H1 (cell line): ENCODE measurements at regions not wholly inside any gene's neighbourhood (a gene's known extent, or its start where the extent isn't known, plus 50 kb on each side); places are given as distances from the start of the nearest gene placed in this dataset.

Source experiments
- NANOG ChIP-seq: IDR thresholded peaks from 2 replicates; pipeline ENCODE4 v1.6.1; 2011; ENCODE audit warnings: low read length, low read depth, mild to moderate bottlenecking, inconsistent platforms; ENCODE audit not compliant: insufficient read depth, poor library complexity, severe bottlenecking
- SP2 ChIP-seq: IDR thresholded peaks from 2 replicates; pipeline ENCODE4 v1.6.1; 2012; ENCODE audit warnings: mild to moderate bottlenecking, low read length, inconsistent platforms

DNA sequence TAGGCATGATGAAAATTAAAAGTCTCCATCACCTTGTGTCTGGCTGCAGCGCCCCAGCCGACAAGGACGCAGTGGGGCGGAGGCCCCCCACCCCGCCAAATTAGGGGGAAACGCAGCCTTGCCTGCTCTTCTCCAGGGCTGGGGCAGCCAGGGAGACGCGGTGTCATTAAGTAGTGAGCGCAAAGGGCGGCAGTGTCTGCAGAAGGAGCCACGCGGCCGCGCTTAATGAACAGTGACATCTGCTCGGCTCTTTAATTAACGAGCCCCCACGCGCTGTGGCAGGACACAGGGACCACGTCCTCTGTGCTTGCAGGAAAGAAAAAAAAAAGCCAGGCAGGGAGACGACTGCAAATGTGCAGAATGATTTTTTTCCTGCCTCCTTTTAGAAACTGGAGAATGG is 93.4 kb upstream of the NCOR2 start (continued):
- TF ChIP-seq NANOG: no peak
- TF ChIP-seq SP2: no peak
